ENCODE measurements at regions not wholly inside any gene's neighbourhood (a gene's known extent, or its start where the extent isn't known, plus 50 kb on each side); places are given as distances from the start of the nearest gene placed in this dataset.

DNA sequence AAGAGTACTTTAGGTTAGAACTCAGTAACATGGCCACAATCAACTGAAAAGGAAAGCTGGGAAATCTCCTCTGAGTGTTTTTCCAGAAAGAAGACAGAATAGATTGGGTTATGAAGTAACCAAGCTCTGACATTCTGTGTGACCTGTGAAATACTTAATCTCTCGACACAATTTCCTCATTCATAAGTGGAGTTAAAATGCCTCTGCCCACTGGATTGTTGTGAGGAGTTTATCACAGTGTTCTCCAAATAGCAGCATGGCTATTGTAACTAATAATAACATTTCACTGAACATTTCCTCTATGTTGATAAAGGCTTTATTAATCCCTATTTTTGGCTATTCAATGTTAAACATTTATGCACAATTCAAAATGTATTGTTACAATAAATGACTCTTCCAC is 311.0 kb downstream of the GABRB2 start:
- Histone ChIP-seq H3K4me3 (no peak overlapping the region), H3K27me3 (replicated peaks; ENCODE audit: insufficient read depth) (0 out of 2 replicates have a peak, but pooled peaks cover 3% of the 10 kb centered on the region), H3F3A (ENCODE audit: insufficient read depth) (no peaks in the 10 kb centered on the region), H3K4me1 (ENCODE audit: insufficient read depth) (no peaks in the 10 kb centered on the region), H2AFZ (no peak overlapping the region), H3K9ac (no peak overlapping the region), H3K9me2 (ENCODE audit: insufficient read depth) (no peaks in the 10 kb centered on the region), H3K79me2 (ENCODE audit: insufficient read depth) (no peaks in the 10 kb centered on the region), H3K9me3 (ENCODE audit: low read depth) (no peaks in the 10 kb centered on the region), H3K27ac (no peak overlapping the region), H4K20me1 (ENCODE audit: insufficient read depth) (no peaks in the 10 kb centered on the region), H3K36me3 (ENCODE audit: low read depth) (no peaks in the 10 kb centered on the region), H3K4me2 (ENCODE audit: unreplicated experiment) (no peak overlapping the region)
- TF ChIP-seq EZH2 (IDR thresholded peaks at IDR 0.05; ENCODE audit: insufficient read depth, poor library complexity, severe bottlenecking) (no peak), EZH2phosphoT487 (IDR thresholded peaks at IDR 0.05; ENCODE audit: insufficient read depth, low read depth) (no peak)
- in situ Hi-C loops (cut with MboI) = no loop called here
- DNase-seq = no peak
- 13 to 38% methylated on average over 1 of the region's 1 CpG for WGBS, 2 experiments (ENCODE audit: low coverage in 1 of 2, low lambda C conversion rate in 2 of 2, missing lambda C conversion rate in 2 of 2)

GRCh38 chr5:161233553-161233952 is 313.0 kb downstream of the GABRB2 start:
- Histone ChIP-seq H4K20me1 (ENCODE audit: insufficient read depth) (no peaks in the 10 kb centered on the region), H3K4me2 (ENCODE audit: unreplicated experiment) (no peak overlapping the region), H3K27ac (no peak overlapping the region), H3K4me1 (ENCODE audit: insufficient read depth) (no peaks in the 10 kb centered on the region), H3K9me2 (ENCODE audit: insufficient read depth) (no peaks in the 10 kb centered on the region), H3K9ac (no peak overlapping the region), H3K4me3 (no peak overlapping the region), H3K9me3 (ENCODE audit: low read depth) (no peaks in the 10 kb centered on the region), H3K79me2 (ENCODE audit: insufficient read depth) (no peaks in the 10 kb centered on the region), H3K27me3 (replicated peaks; ENCODE audit: insufficient read depth) (no peaks in the 10 kb centered on the region), H3K36me3 (ENCODE audit: low read depth) (no peaks in the 10 kb centered on the region), H2AFZ (no peak overlapping the region), H3F3A (ENCODE audit: insufficient read depth) (no peaks in the 10 kb centered on the region)
- DNase-seq = no peak
- TF ChIP-seq EZH2phosphoT487 (IDR thresholded peaks at IDR 0.05; ENCODE audit: insufficient read depth, low read depth) = no peak
- no peak for TF ChIP-seq EZH2 (IDR thresholded peaks at IDR 0.05; ENCODE audit: insufficient read depth, poor library complexity, severe bottlenecking)
- in situ Hi-C loops (cut with MboI) = no loop called here
- 56 to 71% methylated on average over 1 of the region's 1 CpG for WGBS, 2 experiments (ENCODE audit: low coverage in 1 of 2, low lambda C conversion rate in 2 of 2, missing lambda C conversion rate in 2 of 2)

DNA sequence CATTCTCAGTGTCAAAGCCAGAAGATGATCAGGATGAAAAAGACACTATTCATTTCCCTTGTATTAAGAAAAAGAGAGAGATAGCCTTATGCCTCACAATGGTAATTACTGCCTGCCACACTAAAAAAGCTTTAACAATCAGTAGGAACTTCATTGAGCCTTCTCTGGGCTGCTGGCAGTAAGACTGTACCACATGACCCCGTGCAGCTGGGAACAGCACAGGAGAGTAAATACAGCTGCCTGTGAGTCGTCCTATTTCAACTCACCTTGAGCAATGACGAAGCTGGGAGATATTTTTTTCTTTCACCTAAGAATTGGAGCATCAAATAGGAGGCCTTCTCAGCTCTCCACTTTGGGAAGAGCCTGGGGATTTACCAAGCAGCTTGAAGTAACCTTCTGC is 316.3 kb downstream of the GABRB2 start:
- 3 to 4% methylated on average over 3 of the region's 3 CpGs for WGBS, 2 experiments (ENCODE audit: low coverage in 1 of 2, low lambda C conversion rate in 2 of 2, missing lambda C conversion rate in 2 of 2)
- TF ChIP-seq EZH2 (IDR thresholded peaks at IDR 0.05; ENCODE audit: insufficient read depth, poor library complexity, severe bottlenecking) (no peak), EZH2phosphoT487 (IDR thresholded peaks at IDR 0.05; ENCODE audit: insufficient read depth, low read depth) (no peak)
- Histone ChIP-seq H3K4me3 (no peak overlapping the region), H3K36me3 (ENCODE audit: low read depth) (no peaks in the 10 kb centered on the region), H3F3A (ENCODE audit: insufficient read depth) (no peaks in the 10 kb centered on the region), H4K20me1 (ENCODE audit: insufficient read depth) (no peaks in the 10 kb centered on the region), H3K27me3 (replicated peaks; ENCODE audit: insufficient read depth) (no peaks in the 10 kb centered on the region), H3K9me3 (ENCODE audit: low read depth) (no peaks in the 10 kb centered on the region), H3K79me2 (ENCODE audit: insufficient read depth) (no peaks in the 10 kb centered on the region), H3K9ac (no peak overlapping the region), H3K4me2 (ENCODE audit: unreplicated experiment) (no peak overlapping the region), H3K9me2 (ENCODE audit: insufficient read depth) (no peaks in the 10 kb centered on the region), H3K27ac (no peak overlapping the region), H2AFZ (no peak overlapping the region), H3K4me1 (ENCODE audit: insufficient read depth) (no peaks in the 10 kb centered on the region)
- no peak for DNase-seq
- in situ Hi-C loops (cut with MboI) = no loop called here

DNA sequence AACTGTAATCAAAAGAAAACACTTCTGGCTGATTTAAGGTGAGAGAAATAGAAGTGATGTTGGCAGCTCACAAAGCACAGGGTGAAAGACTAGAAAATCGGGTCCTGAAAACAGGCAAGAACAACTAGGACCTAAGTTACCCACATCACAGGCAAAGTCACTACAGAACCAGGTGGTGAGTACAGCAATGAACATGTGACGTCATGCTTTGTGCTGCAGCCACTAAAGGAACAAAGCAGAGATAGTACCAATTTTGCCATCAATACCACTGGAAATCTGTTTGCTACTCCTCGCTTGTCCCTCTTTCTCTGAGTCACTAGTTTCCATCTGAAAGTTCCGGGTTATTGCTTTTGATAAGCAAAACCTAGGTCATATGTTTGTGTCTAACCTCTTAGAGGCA is 326.7 kb downstream of the GABRB2 start:
- in situ Hi-C loops (cut with MboI) = no loop called here
- TF ChIP-seq EZH2phosphoT487 (IDR thresholded peaks at IDR 0.05; ENCODE audit: insufficient read depth, low read depth) (no peak), EZH2 (IDR thresholded peaks at IDR 0.05; ENCODE audit: insufficient read depth, poor library complexity, severe bottlenecking) (no peak)
- H2AFZ ChIP-seq = no peak overlapping the region

DNA sequence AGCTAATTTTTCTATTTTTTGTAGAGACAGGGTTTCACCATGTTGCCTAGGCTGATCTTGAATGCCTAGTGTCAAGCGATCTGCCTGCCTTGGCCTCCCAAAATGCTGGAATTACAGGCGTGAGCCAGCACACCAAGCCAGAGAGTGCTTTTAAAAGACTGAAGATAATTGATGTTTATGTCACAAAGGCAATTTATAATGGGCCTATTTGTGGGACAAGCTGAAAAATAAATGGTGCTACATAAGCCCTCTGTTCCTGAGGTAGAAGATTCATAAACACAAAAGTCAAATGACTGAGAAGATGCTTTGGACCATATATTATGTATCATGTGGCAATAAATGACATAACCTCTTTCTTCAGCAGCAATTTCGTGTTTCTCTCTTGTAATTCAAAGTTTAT is 329.6 kb downstream of the GABRB2 start:
- Histone ChIP-seq H4K20me1 (ENCODE audit: insufficient read depth) (no peaks in the 10 kb centered on the region), H3K9me3 (ENCODE audit: low read depth) (no peaks in the 10 kb centered on the region), H3K27me3 (replicated peaks; ENCODE audit: insufficient read depth) (no peaks in the 10 kb centered on the region), H3K4me2 (ENCODE audit: unreplicated experiment) (no peak overlapping the region), H3K9me2 (ENCODE audit: insufficient read depth) (no peaks in the 10 kb centered on the region), H3K79me2 (ENCODE audit: insufficient read depth) (no peaks in the 10 kb centered on the region), H3K4me1 (ENCODE audit: insufficient read depth) (no peaks in the 10 kb centered on the region), H3K36me3 (ENCODE audit: low read depth) (no peaks in the 10 kb centered on the region), H2AFZ (no peak overlapping the region), H3F3A (ENCODE audit: insufficient read depth) (no peaks in the 10 kb centered on the region), H3K9ac (no peak overlapping the region), H3K27ac (no peak overlapping the region), H3K4me3 (no peak overlapping the region)
- no peak for DNase-seq
- in situ Hi-C loops (cut with MboI) = no loop called here
- WGBS, 2 experiments (ENCODE audit: low coverage in 1 of 2, low lambda C conversion rate in 2 of 2, missing lambda C conversion rate in 2 of 2) = 24 to 25% methylated on average over 3 of the region's 3 CpGs
- no peak for TF ChIP-seq EZH2phosphoT487 (IDR thresholded peaks at IDR 0.05; ENCODE audit: insufficient read depth, low read depth)
- no peak for TF ChIP-seq EZH2 (IDR thresholded peaks at IDR 0.05; ENCODE audit: insufficient read depth, poor library complexity, severe bottlenecking)

More for the DNA sequence above, 326.7 kb downstream of the GABRB2 start:
- Histone ChIP-seq H3K9me3 (ENCODE audit: low read depth) (no peaks in the 10 kb centered on the region), H4K20me1 (ENCODE audit: insufficient read depth) (no peaks in the 10 kb centered on the region), H3K79me2 (ENCODE audit: insufficient read depth) (no peaks in the 10 kb centered on the region), H3K27ac (no peak overlapping the region), H3K4me1 (ENCODE audit: insufficient read depth) (no peaks in the 10 kb centered on the region), H3K36me3 (ENCODE audit: low read depth) (no peaks in the 10 kb centered on the region), H3K27me3 (replicated peaks; ENCODE audit: insufficient read depth) (no peaks in the 10 kb centered on the region), H3F3A (ENCODE audit: insufficient read depth) (no peaks in the 10 kb centered on the region), H3K4me2 (ENCODE audit: unreplicated experiment) (no peak overlapping the region), H3K9ac (no peak overlapping the region), H3K4me3 (no peak overlapping the region), H3K9me2 (ENCODE audit: insufficient read depth) (no peaks in the 10 kb centered on the region)
- 22 to 29% methylated on average over 4 of the region's 4 CpGs for WGBS, 2 experiments (ENCODE audit: low coverage in 1 of 2, low lambda C conversion rate in 2 of 2, missing lambda C conversion rate in 2 of 2)
- DNase-seq = no peak

Measured in GM23248 (cell line).